ENCODE measurements at regions not wholly inside any gene's neighbourhood (a gene's known extent, or its start where the extent isn't known, plus 50 kb on each side); places are given as distances from the start of the nearest gene placed in this dataset.

GRCh38 chr5:8436924-8437323 is 568.0 kb downstream of the MTRR start:
- no peak for DNase-seq (ENCODE audit: low read depth in 1 of 2, low spot score in 2 of 2)
- no peak overlapping the region for H3K4me2 ChIP-seq (ENCODE audit: insufficient read depth in 1 of 2, low read depth in 2 of 2, low read length in 2 of 2)
- no peaks in the 10 kb centered on the region for H3K4me1 ChIP-seq (replicated peaks in 1 of 4; ENCODE audit: control insufficient read depth in 3 of 4, insufficient read depth in 4 of 4, low read length in 3 of 4)
- H3K23ac ChIP-seq (ENCODE audit: insufficient read length) = no peak overlapping the region
- no peak overlapping the region for H3K9ac ChIP-seq (replicated peaks in 1 of 4; ENCODE audit: extremely low read depth in 1 of 4, low read depth in 3 of 4, low read length in 3 of 4)
- no peaks in the 10 kb centered on the region for H3K9me3 ChIP-seq (ENCODE audit: insufficient read depth in 2 of 2, low read depth in 1 of 2, low read length in 1 of 2)
- no peaks in the 10 kb centered on the region for H3K79me1 ChIP-seq (ENCODE audit: low read depth, low read length)
- H3K56ac ChIP-seq (replicated peaks; ENCODE audit: insufficient read length, low read depth, low read length) = no peak overlapping the region
- H4K91ac ChIP-seq (replicated peaks; ENCODE audit: insufficient read length, low read length) = no peak overlapping the region
- no peak overlapping the region for H2BK120ac ChIP-seq (replicated peaks; ENCODE audit: low read depth, low read length)
- H3K27me3 ChIP-seq (replicated peaks in 1 of 4; ENCODE audit: control insufficient read depth in 3 of 4, extremely low read depth in 1 of 4, insufficient read depth in 3 of 4, low read length in 3 of 4) = no peaks in the 10 kb centered on the region
- CTCF ChIA-PET (ENCODE audit: partially characterized antibody) = no interaction called here
- H4K8ac ChIP-seq (ENCODE audit: extremely low read depth, insufficient read depth, low read length) = no peak overlapping the region
- no peak overlapping the region for H3K4me3 ChIP-seq (ENCODE audit: extremely low read depth in 1 of 4, insufficient read depth in 2 of 4, low read depth in 3 of 4, low read length in 4 of 4)
- no peak overlapping the region for H2BK12ac ChIP-seq (ENCODE audit: low read depth, low read length)
- H3K4ac ChIP-seq (replicated peaks; ENCODE audit: insufficient read length, low read depth, low read length) = no peak overlapping the region
- no peak for FAIRE-seq
- no peak overlapping the region for H2BK20ac ChIP-seq (ENCODE audit: low read length)
- H3K36me3 ChIP-seq (ENCODE audit: control insufficient read depth in 2 of 4, insufficient read depth in 4 of 4, low read length in 3 of 4) = no peaks in the 10 kb centered on the region
- no peak overlapping the region for H2AFZ ChIP-seq (ENCODE audit: low read length)
- H3K14ac ChIP-seq (ENCODE audit: insufficient read length) = no peak overlapping the region
- H4K20me1 ChIP-seq (replicated peaks in 1 of 2; ENCODE audit: control insufficient read depth in 1 of 2, insufficient read depth in 2 of 2, low read length in 2 of 2) = no peaks in the 10 kb centered on the region
- H2BK15ac ChIP-seq (ENCODE audit: low read length) = no peak overlapping the region
- H3K27ac ChIP-seq (ENCODE audit: low read depth, low read length) = no peak overlapping the region
- H3K18ac ChIP-seq (ENCODE audit: extremely low read depth, low read length) = no peak overlapping the region
- no peaks in the 10 kb centered on the region; the same call in 1 of the 2 replicates for H3K23me2 ChIP-seq (ENCODE audit: low read depth, low read length)
- no peak overlapping the region for H2AK5ac ChIP-seq (ENCODE audit: low read depth, low read length)
- no peak overlapping the region for H2BK5ac ChIP-seq (ENCODE audit: low read depth, low read length)
- no peaks in the 10 kb centered on the region for H3K79me2 ChIP-seq (ENCODE audit: control insufficient read depth in 1 of 2, insufficient read depth in 2 of 2, low read length in 2 of 2)
- POLR2A ChIA-PET (ENCODE audit: partially characterized antibody) = no interaction called here
- WGBS, 2 experiments (ENCODE audit: extremely low coverage in 1 of 2, insufficient coverage in 1 of 2, insufficient read length in 1 of 2, insufficient replicate concordance in 2 of 2, low coverage in 1 of 2, low lambda C conversion rate in 2 of 2, missing lambda C conversion rate in 1 of 2) = 100% methylated on average over 1 of the region's 1 CpG; no CpG with 5 or more reads in 1 of the 2 experiments
- H4K5ac ChIP-seq (ENCODE audit: insufficient read length, low read depth, low read length) = no peak overlapping the region
- TF ChIP-seq TAF1 (IDR thresholded peaks at IDR 0.05; ENCODE audit: low read depth, low read length) (no peak), NRF1 (IDR thresholded peaks at IDR 0.05; ENCODE audit: low read depth, low read length) (no peak), HDAC6 (IDR thresholded peaks at IDR 0.05; ENCODE audit: low read depth, low read length) (no peak), JUND (IDR thresholded peaks at IDR 0.05; ENCODE audit: low read length) (no peak), ASH2L (IDR thresholded peaks at IDR 0.05; ENCODE audit: low read length) (no peak), KDM5A (IDR thresholded peaks at IDR 0.05; ENCODE audit: low read length) (no peak), ZNF274 (IDR thresholded peaks at IDR 0.05; ENCODE audit: borderline replicate concordance, extremely low read depth, low read length) (no peak), FOSL1 (IDR thresholded peaks at IDR 0.05; ENCODE audit: insufficient read depth, low read depth, low read length) (no peak), NANOG (IDR thresholded peaks at IDR 0.05; ENCODE audit: insufficient read depth, low read depth, low read length, poor library complexity, severe bottlenecking) (no peak), SRF (IDR thresholded peaks at IDR 0.05; ENCODE audit: low read depth, low read length) (no peak), BCL11A (IDR thresholded peaks at IDR 0.05; ENCODE audit: low read depth in 2 of 2, low read length in 2 of 2) (no peak), SIX5 (IDR thresholded peaks at IDR 0.05; ENCODE audit: low read depth, low read length) (no peak), GABPA (IDR thresholded peaks at IDR 0.05; ENCODE audit: borderline replicate concordance, insufficient read depth, low read length) (no peak), BACH1 (IDR thresholded peaks at IDR 0.05; ENCODE audit: low read length) (no peak)
- TF ChIP-seq, protein P1, sequence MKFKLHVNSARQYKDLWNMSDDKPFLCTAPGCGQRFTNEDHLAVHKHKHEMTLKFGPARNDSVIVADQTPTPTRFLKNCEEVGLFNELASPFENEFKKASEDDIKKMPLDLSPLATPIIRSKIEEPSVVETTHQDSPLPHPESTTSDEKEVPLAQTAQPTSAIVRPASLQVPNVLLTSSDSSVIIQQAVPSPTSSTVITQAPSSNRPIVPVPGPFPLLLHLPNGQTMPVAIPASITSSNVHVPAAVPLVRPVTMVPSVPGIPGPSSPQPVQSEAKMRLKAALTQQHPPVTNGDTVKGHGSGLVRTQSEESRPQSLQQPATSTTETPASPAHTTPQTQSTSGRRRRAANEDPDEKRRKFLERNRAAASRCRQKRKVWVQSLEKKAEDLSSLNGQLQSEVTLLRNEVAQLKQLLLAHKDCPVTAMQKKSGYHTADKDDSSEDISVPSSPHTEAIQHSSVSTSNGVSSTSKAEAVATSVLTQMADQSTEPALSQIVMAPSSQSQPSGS (IDR thresholded peaks at IDR 0.05; ENCODE audit: low read length) = no peak

All from H1 (cell line).